HFFc6 (cell line): ENCODE measurements at regions not wholly inside any gene's neighbourhood (a gene's known extent, or its start where the extent isn't known, plus 50 kb on each side); places are given as distances from the start of the nearest gene placed in this dataset.
"Not testable (repeated sequence)": the region's sequence is repeated elsewhere in the genome, so short reads cannot be mapped to it uniquely, and the experiment has no call there.

Experiments
- DNase-seq: peaks from one replicate; pipeline ENCODE4 v3.0.0-alpha.2; 2018
- H3K27ac Mint-ChIP-seq: 2 replicates; pipeline ENCODE4 v1.8.0; 2020; ENCODE audit warnings: mild to moderate bottlenecking, mixed read lengths
- H3K27me3 Mint-ChIP-seq: 2 replicates; pipeline ENCODE4 v1.8.0; 2021; ENCODE audit warnings: mild to moderate bottlenecking, moderate library complexity, mixed read lengths; ENCODE audit not compliant: insufficient read depth
- H3K36me3 Mint-ChIP-seq: 2 replicates; pipeline ENCODE4 v1.8.0; 2021; ENCODE audit warnings: low read depth, mixed read lengths
- H3K4me1 Mint-ChIP-seq: 2 replicates; pipeline ENCODE4 v1.8.0; 2020; ENCODE audit warnings: low read depth, mixed read lengths
- H3K4me3 Mint-ChIP-seq: 2 replicates; pipeline ENCODE4 v1.8.0; 2020; ENCODE audit warnings: mild to moderate bottlenecking, moderate library complexity, mixed read lengths
- H3K9me3 Mint-ChIP-seq: 2 replicates; pipeline ENCODE4 v1.8.0; 2020; ENCODE audit warnings: mild to moderate bottlenecking, mixed read lengths
- TF ChIP-seq, protein P1 (sequence below): fragments of 200-600 bp; sonication (generic); IDR thresholded peaks from 2 replicates; pipeline ENCODE4 v1.5.0; 2021; ENCODE audit warnings: antibody characterized with exemption, mild to moderate bottlenecking

DNA sequence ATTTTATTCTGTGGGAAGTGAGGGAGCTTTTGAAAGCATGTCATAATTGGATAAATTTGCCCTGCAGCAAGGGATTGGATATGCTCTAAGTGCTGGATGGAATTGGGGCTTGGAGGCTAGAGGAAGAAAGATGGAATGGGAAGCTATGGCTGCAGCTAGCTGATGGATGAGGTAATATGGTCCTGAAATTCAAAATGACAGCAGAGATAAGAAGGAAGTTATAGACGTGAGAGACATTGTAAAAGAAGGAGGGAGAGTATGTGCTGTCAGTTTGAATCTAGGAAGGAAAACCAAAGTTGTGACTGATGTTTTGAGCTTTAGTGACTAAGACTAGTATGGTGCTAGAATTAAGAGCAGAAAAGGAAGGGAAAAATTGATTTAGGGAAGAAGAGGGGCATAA lies 299.9 kb upstream of the SPAG17 start:
- Mint-ChIP-seq H3K36me3 (no peaks in the 10 kb centered on the region), H3K27me3 (no peaks in the 10 kb centered on the region), H3K27ac (no peak overlapping the region), H3K4me3 (no peak overlapping the region), H3K9me3 (no peaks in the 10 kb centered on the region; the same call in 1 of the 2 replicates), H3K4me1 (no peaks in the 10 kb centered on the region)
- DNase-seq: no peak
- TF ChIP-seq, protein P1, sequence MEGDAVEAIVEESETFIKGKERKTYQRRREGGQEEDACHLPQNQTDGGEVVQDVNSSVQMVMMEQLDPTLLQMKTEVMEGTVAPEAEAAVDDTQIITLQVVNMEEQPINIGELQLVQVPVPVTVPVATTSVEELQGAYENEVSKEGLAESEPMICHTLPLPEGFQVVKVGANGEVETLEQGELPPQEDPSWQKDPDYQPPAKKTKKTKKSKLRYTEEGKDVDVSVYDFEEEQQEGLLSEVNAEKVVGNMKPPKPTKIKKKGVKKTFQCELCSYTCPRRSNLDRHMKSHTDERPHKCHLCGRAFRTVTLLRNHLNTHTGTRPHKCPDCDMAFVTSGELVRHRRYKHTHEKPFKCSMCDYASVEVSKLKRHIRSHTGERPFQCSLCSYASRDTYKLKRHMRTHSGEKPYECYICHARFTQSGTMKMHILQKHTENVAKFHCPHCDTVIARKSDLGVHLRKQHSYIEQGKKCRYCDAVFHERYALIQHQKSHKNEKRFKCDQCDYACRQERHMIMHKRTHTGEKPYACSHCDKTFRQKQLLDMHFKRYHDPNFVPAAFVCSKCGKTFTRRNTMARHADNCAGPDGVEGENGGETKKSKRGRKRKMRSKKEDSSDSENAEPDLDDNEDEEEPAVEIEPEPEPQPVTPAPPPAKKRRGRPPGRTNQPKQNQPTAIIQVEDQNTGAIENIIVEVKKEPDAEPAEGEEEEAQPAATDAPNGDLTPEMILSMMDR: no peak

DNA sequence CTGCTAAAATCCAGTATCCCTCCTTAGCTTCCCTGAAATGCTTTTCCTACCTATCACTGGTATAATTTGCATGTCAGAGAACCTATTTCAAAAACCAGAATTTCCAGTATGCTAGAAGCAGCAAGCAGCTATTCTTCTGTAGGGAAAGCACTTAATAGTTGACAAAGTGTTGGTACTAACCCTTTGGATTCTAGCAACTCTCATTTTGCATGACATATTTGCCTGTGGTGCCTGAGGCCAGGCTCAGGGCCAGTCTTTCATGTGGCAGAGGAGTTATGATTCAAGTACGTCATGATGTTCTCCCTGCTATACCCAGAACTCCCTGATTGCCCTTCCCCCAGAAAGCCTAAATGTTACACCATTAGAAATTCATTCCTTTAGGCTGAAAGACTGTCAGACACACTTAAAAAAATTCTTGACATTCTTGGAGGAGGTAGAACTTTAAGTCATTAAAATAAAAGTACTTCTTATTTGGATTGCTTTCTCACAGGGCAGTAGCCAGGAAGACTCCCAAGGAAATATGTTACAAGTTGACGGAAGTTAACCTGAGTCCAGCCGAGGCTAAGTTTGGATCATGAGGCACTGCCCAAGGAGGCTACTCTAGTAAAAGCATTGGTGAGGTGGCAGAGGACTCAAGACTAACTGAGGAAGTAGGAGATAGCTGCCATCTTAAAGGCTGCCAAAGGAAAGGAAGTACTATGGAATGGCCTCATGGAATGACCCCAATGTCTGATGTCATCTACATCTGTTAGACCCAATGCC lies 298.4 kb upstream of the SPAG17 start:
- Mint-ChIP-seq H3K27ac (no peak overlapping the region), H3K4me1 (no peaks in the 10 kb centered on the region), H3K36me3 (no peaks in the 10 kb centered on the region), H3K9me3 (no peaks in the 10 kb centered on the region; the same call in 1 of the 2 replicates), H3K4me3 (no peak overlapping the region), H3K27me3 (no peaks in the 10 kb centered on the region)
- no peak for DNase-seq
- TF ChIP-seq, protein P1: no peak

DNA sequence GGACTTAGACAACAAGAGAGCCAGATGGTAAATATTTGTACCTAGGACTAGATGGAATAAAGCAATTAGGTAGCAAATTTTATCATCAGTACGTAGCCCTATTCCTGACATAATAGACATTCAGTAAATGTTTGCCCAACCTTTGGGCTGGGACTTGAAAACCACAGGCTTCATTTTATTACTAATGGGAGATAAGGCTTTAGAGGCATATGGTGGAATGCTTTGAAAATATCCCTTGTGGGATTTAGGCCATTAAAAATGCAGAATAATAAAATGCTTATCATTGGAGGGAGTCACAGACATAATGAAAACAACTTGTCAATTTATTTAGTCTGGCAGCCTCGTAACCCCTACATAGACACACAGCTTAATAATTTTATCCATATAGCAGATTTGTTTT lies 296.1 kb upstream of the SPAG17 start:
- Mint-ChIP-seq H3K4me3 (no peak overlapping the region), H3K4me1 (no peaks in the 10 kb centered on the region), H3K27ac (no peak overlapping the region), H3K9me3 (no peaks in the 10 kb centered on the region; the same call in 1 of the 2 replicates), H3K36me3 (no peaks in the 10 kb centered on the region), H3K27me3 (no peaks in the 10 kb centered on the region)
- no peak for DNase-seq
- TF ChIP-seq, protein P1: no peak

DNA sequence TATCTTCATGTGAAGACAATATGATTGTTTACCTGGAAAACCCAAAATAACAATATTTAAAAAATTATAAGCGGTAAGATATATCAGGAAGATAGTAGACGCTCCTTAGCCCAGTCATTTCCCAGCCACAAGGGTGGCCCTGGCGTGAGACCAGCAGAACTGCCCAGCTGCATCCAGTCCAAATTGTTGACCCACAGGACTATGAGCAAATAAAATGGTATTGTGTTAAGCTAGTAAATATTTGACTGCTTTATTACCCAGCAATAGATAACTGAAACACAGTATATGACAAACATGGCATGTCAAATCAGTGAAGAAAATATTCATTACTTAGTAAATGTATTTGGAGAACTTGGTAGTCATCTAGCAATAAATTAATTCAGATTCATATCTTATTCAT lies 294.3 kb upstream of the SPAG17 start:
- no peak for DNase-seq
- no peak overlapping the region for H3K27ac Mint-ChIP-seq
- H3K4me1 Mint-ChIP-seq: no peaks in the 10 kb centered on the region
- H3K9me3 Mint-ChIP-seq: peaks cover 8% of the 10 kb centered on the region
- TF ChIP-seq, protein P1: no peak
- H3K4me3 Mint-ChIP-seq: no peak overlapping the region
- H3K27me3 Mint-ChIP-seq: no peaks in the 10 kb centered on the region
- no peaks in the 10 kb centered on the region for H3K36me3 Mint-ChIP-seq

DNA sequence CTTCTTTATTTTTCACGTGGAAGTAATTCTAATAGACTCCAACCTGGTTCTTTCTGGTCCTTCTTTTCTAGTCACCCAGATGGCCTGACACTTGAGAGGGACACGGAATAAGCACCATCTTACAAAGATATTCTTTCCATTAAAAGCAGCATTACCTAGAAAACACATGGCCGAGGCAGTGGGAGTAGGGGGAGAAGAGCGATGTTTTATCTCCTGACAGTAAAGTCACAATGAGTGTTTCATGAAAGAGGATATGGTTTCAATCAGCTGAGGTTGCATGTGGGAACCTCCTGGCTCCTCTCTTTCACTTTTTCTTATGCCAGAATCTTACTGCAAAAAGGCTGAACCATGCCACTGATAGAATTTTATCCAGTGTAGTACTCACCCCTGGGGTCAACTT lies 288.8 kb upstream of the SPAG17 start:
- no peaks in the 10 kb centered on the region for H3K36me3 Mint-ChIP-seq
- H3K4me3 Mint-ChIP-seq: no peak overlapping the region
- TF ChIP-seq, protein P1: no peak
- H3K27me3 Mint-ChIP-seq: no peaks in the 10 kb centered on the region
- no peak for DNase-seq
- no peaks in the 10 kb centered on the region for H3K4me1 Mint-ChIP-seq
- H3K9me3 Mint-ChIP-seq: peaks cover 8% of the 10 kb centered on the region
- no peak overlapping the region for H3K27ac Mint-ChIP-seq

DNA sequence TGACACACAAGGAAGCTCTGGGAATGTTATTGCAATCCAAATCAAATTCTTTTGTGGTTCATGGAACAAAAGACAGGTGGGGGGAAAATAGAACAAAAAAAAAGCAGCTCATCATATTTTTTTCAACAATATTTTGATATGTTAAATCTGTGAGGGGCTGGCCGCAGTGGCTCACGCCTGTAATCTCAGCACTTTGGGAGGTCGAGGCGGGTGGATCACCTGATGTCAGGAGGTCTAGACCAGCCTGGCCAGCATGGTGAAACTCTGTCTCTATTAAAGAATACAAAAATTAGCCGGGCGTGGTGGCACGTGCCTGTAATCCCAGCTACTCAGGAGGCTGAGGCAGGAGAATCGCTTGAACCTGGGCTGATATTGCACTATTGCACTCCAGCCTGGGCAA lies 279.4 kb upstream of the SPAG17 start:
- not testable (repeated sequence) for H3K27me3 Mint-ChIP-seq, H3K4me1 Mint-ChIP-seq, H3K4me3 Mint-ChIP-seq, H3K27ac Mint-ChIP-seq, H3K9me3 Mint-ChIP-seq, H3K36me3 Mint-ChIP-seq, DNase-seq
